ENCODE measurements at regions not wholly inside any gene's neighbourhood (a gene's known extent, or its start where the extent isn't known, plus 50 kb on each side); places are given as distances from the start of the nearest gene placed in this dataset.

GRCh38 chr6:8940356-8940755, 505.0 kb upstream of the SLC35B3 start:
- no peak for TF ChIP-seq POLR2A (IDR thresholded peaks at IDR 0.05)
- TF ChIP-seq CTCF (IDR thresholded peaks at IDR 0.05 in 4 of 5, conservative IDR thresholded peaks at IDR 0.05 in 1 of 5) = no peak

Measured in gastrocnemius medialis (tissue), 4 donors.